CD4-positive, alpha-beta T cell (primary cell): ENCODE measurements at regions not wholly inside any gene's neighbourhood (a gene's known extent, or its start where the extent isn't known, plus 50 kb on each side); places are given as distances from the start of the nearest gene placed in this dataset.

ENCODE experiments used
- ATAC-seq: fragments of 200-7000 bp; cut with Tn5 transposase; one replicate; pipeline ENCODE4 v1.10.0; 2022; ENCODE audit warnings: mild to moderate bottlenecking; ENCODE audit not compliant: poor library complexity
- CTCF ChIA-PET: fragments of 350-600 bp; sonication (Branson Sonifier 250); formaldehyde crosslinking; loops from one replicate; lab custom pipeline; 2021; ENCODE audit warnings: antibody characterized with exemption, inconsistent platforms; lab: Charles Lee
- POLR2A ChIA-PET: fragments of 350-600 bp; sonication (Branson Sonifier 250); formaldehyde crosslinking; loops from one replicate; lab custom pipeline; 2021; ENCODE audit warnings: antibody characterized with exemption, inconsistent platforms; lab: Charles Lee
- DNase-seq, 14 experiments: peaks; one replicate each; pipeline ENCODE4 v3.0.0-alpha.2; 2013 to 2020; ENCODE audit warnings: mixed read lengths in 2 of 14
- H3K27ac ChIP-seq, 2 donors: one replicate each; pipeline versions ENCODE4 v1.5.1 to v1.7.0; 2013; ENCODE audit warnings: low read length in 2 of 2, low read depth in 1 of 2, mild to moderate bottlenecking in 1 of 2
- H3K27me3 ChIP-seq, 2 experiments: 1 replicate in 1 of 2; 2 replicates in 1 of 2; pipeline versions ENCODE4 v1.6.1 to v1.7.0; 2013; ENCODE audit warnings: low read length in 2 of 2, control low read depth in 1 of 2, mild to moderate bottlenecking in 1 of 2, moderate library complexity in 1 of 2; ENCODE audit not compliant: insufficient read depth in 2 of 2, control insufficient read depth in 1 of 2
- H3K36me3 ChIP-seq: one replicate; pipeline ENCODE4 v1.6.1; 2013; ENCODE audit warnings: low read length, control low read depth; ENCODE audit not compliant: insufficient read depth
- H3K4me1 ChIP-seq: one replicate; pipeline ENCODE4 v1.6.1; 2013; ENCODE audit warnings: low read length, control low read depth; ENCODE audit not compliant: insufficient read depth
- H3K4me3 ChIP-seq: one replicate; pipeline ENCODE4 v1.5.1; 2013; ENCODE audit warnings: mild to moderate bottlenecking, low read length, moderate library complexity
- H3K9me3 ChIP-seq, 2 experiments: 1 replicate in 1 of 2; 2 replicates in 1 of 2; pipeline versions ENCODE4 v1.6.1 to v1.7.0; 2013; ENCODE audit warnings: low read length in 2 of 2, mild to moderate bottlenecking in 2 of 2, control low read depth in 1 of 2, moderate library complexity in 1 of 2; ENCODE audit not compliant: control insufficient read depth in 1 of 2, insufficient read depth in 1 of 2
- H3K27ac Mint-ChIP-seq: one replicate; pipeline ENCODE4 v1.8.0; 2020; ENCODE audit warnings: mixed read lengths
- H3K27me3 Mint-ChIP-seq: one replicate; pipeline ENCODE4 v1.8.0; 2021; ENCODE audit warnings: mixed read lengths
- H3K36me3 Mint-ChIP-seq: one replicate; pipeline ENCODE4 v1.8.0; 2021; ENCODE audit warnings: low read depth, mixed read lengths
- H3K4me1 Mint-ChIP-seq: one replicate; pipeline ENCODE4 v1.8.0; 2021; ENCODE audit warnings: low read depth, mixed read lengths
- H3K4me3 Mint-ChIP-seq: one replicate; pipeline ENCODE4 v1.8.0; 2020; ENCODE audit warnings: mild to moderate bottlenecking, mixed read lengths
- H3K9me3 Mint-ChIP-seq: one replicate; pipeline ENCODE4 v1.8.0; 2020; ENCODE audit warnings: mixed read lengths
- intact Hi-C, 2 experiments: fragments of 100-400 bp; cut with DNase I in 1 of 2; cut with micrococcal nuclease in 1 of 2; formaldehyde crosslinking; loops; one replicate each; pipeline versions ENCODE4 v1.15.1 to v1.9.0; 2023 to 2025; cut with DNase I, micrococcal nuclease
- TF ChIP-seq, protein P1 (sequence below): fragments of 200-600 bp; IDR thresholded peaks from one replicate; pipeline ENCODE4 v1.8.0; 2022; ENCODE audit warnings: antibody characterized with exemption, mild to moderate bottlenecking

DNA sequence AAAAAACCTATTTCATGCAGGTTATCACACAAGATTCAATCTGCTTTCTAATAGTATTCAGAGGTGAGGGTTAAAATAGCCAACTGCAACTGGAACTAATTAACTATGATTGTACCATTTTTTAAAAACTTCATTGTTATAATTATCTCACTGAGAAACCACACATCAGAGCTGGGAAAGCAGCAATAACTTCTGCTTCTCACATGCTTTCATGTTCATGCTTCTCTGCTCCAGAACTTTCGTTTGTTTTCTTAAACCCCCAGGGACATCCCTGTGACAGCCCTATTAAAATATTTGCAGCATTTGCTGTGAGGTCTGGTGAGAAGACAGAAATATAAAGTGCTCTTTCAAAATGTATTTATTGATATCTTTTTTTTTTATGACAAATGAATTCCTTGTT, 389.0 kb upstream of the SORCS1 start:
- ChIA-PET CTCF (no interaction called here), POLR2A (no interaction called here)
- Mint-ChIP-seq H3K4me1 (no peaks in the 10 kb centered on the region), H3K27ac (no peak overlapping the region), H3K27me3 (no peaks in the 10 kb centered on the region), H3K9me3 (peaks cover 19% of the 10 kb centered on the region), H3K4me3 (no peak overlapping the region), H3K36me3 (no peaks in the 10 kb centered on the region)
- no peak for ATAC-seq
- H3K27me3 ChIP-seq: no peaks in the 10 kb centered on the region
- TF ChIP-seq, protein P1, sequence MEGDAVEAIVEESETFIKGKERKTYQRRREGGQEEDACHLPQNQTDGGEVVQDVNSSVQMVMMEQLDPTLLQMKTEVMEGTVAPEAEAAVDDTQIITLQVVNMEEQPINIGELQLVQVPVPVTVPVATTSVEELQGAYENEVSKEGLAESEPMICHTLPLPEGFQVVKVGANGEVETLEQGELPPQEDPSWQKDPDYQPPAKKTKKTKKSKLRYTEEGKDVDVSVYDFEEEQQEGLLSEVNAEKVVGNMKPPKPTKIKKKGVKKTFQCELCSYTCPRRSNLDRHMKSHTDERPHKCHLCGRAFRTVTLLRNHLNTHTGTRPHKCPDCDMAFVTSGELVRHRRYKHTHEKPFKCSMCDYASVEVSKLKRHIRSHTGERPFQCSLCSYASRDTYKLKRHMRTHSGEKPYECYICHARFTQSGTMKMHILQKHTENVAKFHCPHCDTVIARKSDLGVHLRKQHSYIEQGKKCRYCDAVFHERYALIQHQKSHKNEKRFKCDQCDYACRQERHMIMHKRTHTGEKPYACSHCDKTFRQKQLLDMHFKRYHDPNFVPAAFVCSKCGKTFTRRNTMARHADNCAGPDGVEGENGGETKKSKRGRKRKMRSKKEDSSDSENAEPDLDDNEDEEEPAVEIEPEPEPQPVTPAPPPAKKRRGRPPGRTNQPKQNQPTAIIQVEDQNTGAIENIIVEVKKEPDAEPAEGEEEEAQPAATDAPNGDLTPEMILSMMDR: no peak
- DNase-seq: no peak
- H3K36me3 ChIP-seq: no peaks in the 10 kb centered on the region
- no peaks in the 10 kb centered on the region for H3K9me3 ChIP-seq
- H3K27ac ChIP-seq: no peak overlapping the region
- intact Hi-C loops: no loop called here
- H3K4me1 ChIP-seq: no peaks in the 10 kb centered on the region
- no peak overlapping the region for H3K4me3 ChIP-seq

DNA sequence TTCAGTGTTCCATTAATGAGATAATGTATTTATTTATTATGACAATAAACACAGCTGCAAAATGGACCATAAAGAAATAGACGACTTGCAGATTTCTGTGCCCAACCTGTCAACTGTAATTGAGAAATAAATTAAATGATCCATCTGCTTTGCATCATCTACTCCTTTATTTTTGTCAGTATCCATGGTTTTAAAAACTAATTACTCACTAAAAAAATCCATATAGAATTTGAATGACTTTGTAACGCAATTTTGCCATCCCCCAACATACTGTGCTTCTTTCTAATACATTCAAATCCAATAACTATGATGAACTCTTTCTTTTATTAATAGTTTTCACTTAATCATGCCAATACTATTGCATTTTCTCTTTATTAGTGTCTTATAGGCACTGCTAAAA, 388.5 kb upstream of the SORCS1 start:
- ChIA-PET POLR2A (no interaction called here), CTCF (no interaction called here)
- Histone ChIP-seq H3K4me3 (no peak overlapping the region), H3K27me3 (no peaks in the 10 kb centered on the region), H3K4me1 (no peaks in the 10 kb centered on the region), H3K9me3 (no peaks in the 10 kb centered on the region), H3K27ac (no peak overlapping the region), H3K36me3 (no peaks in the 10 kb centered on the region)
- Mint-ChIP-seq H3K27me3 (no peaks in the 10 kb centered on the region), H3K36me3 (no peaks in the 10 kb centered on the region), H3K9me3 (peaks cover 19% of the 10 kb centered on the region), H3K4me3 (no peak overlapping the region), H3K4me1 (no peaks in the 10 kb centered on the region), H3K27ac (no peak overlapping the region)
- intact Hi-C loops: no loop called here
- TF ChIP-seq, protein P1: no peak
- no peak for ATAC-seq
- no peak for DNase-seq

DNA sequence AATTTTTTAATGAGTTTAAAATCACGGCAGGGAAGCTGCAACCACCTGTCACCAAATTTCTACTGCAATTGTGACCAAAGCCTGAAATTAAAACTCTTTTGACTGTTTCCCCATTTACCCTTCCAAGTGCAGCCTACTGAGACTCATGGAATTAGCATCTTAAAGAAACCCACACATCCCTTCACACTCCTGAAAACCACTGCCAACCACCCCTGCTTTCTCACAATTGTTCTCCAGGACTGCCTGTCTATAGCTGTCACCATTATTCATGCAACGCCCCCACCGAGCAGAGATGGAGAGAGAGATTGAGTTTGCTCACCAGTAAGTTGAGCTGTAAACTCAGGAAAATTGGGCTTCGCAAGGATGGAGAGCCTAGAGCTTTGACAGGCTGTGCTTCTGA, 383.8 kb upstream of the SORCS1 start:
- ChIA-PET CTCF (no interaction called here), POLR2A (no interaction called here)
- Mint-ChIP-seq H3K9me3 (peaks cover 16% of the 10 kb centered on the region), H3K4me1 (no peaks in the 10 kb centered on the region), H3K36me3 (no peaks in the 10 kb centered on the region), H3K4me3 (no peak overlapping the region), H3K27me3 (no peaks in the 10 kb centered on the region), H3K27ac (no peak overlapping the region)
- no peaks in the 10 kb centered on the region for H3K4me1 ChIP-seq
- TF ChIP-seq, protein P1: no peak
- DNase-seq (no peak), ATAC-seq (no peak)
- no peak overlapping the region for H3K4me3 ChIP-seq
- no peaks in the 10 kb centered on the region for H3K27me3 ChIP-seq
- H3K36me3 ChIP-seq: no peaks in the 10 kb centered on the region
- intact Hi-C loops: no loop called here
- H3K27ac ChIP-seq: no peak overlapping the region
- peaks cover 0 to 19% of the 10 kb centered on the region in 2 experiments for H3K9me3 ChIP-seq
